Upper lobe of right lung (tissue), 1 donor: ENCODE measurements at regions not wholly inside any gene's neighbourhood (a gene's known extent, or its start where the extent isn't known, plus 50 kb on each side); places are given as distances from the start of the nearest gene placed in this dataset.
A peak's percentile ranks its signal among the peaks of the same experiment; 100 is the strongest.

ENCODE experiments used
- ATAC-seq: fragments of 200-7000 bp; cut with Tn5 transposase; one replicate; pipeline ENCODE4 v1.9.1; 2020; ENCODE audit warnings: mild to moderate bottlenecking, moderate library complexity
- DNase-seq: peaks from one replicate; pipeline ENCODE4 v3.0.0-alpha.2; 2020
- H3K27ac ChIP-seq: fragments of 200-600 bp; one replicate; pipeline ENCODE4 v1.8.0; 2022
- H3K27me3 ChIP-seq: fragments of 200-600 bp; one replicate; pipeline ENCODE4 v1.8.0; 2022; ENCODE audit warnings: mild to moderate bottlenecking
- H3K36me3 ChIP-seq: fragments of 200-600 bp; one replicate; pipeline ENCODE4 v1.8.0; 2022
- H3K4me1 ChIP-seq: fragments of 200-600 bp; one replicate; pipeline ENCODE4 v1.8.0; 2022
- H3K4me3 ChIP-seq: fragments of 200-600 bp; one replicate; pipeline ENCODE4 v1.8.0; 2022; ENCODE audit warnings: mild to moderate bottlenecking
- H3K9me3 ChIP-seq: fragments of 200-600 bp; one replicate; pipeline ENCODE4 v1.8.0; 2022
- CTCF ChIP-seq: fragments of 200-600 bp; IDR thresholded peaks from one replicate; pipeline ENCODE4 v1.8.0; 2022; ENCODE audit warnings: antibody characterized with exemption
- intact Hi-C: fragments of 100-400 bp; cut with DNase I; formaldehyde crosslinking; loops from one replicate; pipeline ENCODE4 v1.11.0; 2022
- donor health status: DM: no; HTN: yes; CAD: no; lungs with severe emphysema.

- intact Hi-C loops: no loop called here
- Histone ChIP-seq H3K36me3 (no peaks in the 10 kb centered on the region), H3K4me1 (no peaks in the 10 kb centered on the region), H3K27ac (no peak overlapping the region), H3K9me3 (no peaks in the 10 kb centered on the region), H3K27me3 (peaks cover 10% of the 10 kb centered on the region), H3K4me3 (no peak overlapping the region)
- no peak for ATAC-seq
- no peak for DNase-seq
- TF ChIP-seq CTCF: no peak
Observed at GRCh38 chr2:172153156-172153555, 50.5 kb upstream of the DLX2 start.

- Histone ChIP-seq H3K36me3 (no peaks in the 10 kb centered on the region), H3K27ac (no peak overlapping the region), H3K9me3 (no peaks in the 10 kb centered on the region), H3K4me3 (no peak overlapping the region), H3K27me3 (peaks cover 7% of the 10 kb centered on the region), H3K4me1 (no peaks in the 10 kb centered on the region)
- no peak for ATAC-seq
- intact Hi-C loops: no loop called here
- DNase-seq: no peak
- no peak for TF ChIP-seq CTCF
Observed at GRCh38 chr2:172153757-172154156, 51.1 kb upstream of the DLX2 start.

- Histone ChIP-seq H3K27me3 (peaks cover 7% of the 10 kb centered on the region), H3K9me3 (no peaks in the 10 kb centered on the region), H3K36me3 (no peaks in the 10 kb centered on the region), H3K4me3 (no peak overlapping the region), H3K4me1 (no peaks in the 10 kb centered on the region), H3K27ac (no peak overlapping the region)
- ATAC-seq (no peak), DNase-seq (no peak)
- intact Hi-C loops: no loop called here
- TF ChIP-seq CTCF: no peak
Observed at GRCh38 chr2:172155752-172156151, 53.1 kb upstream of the DLX2 start.

- intact Hi-C loops: no loop called here
- Histone ChIP-seq H3K4me1 (no peaks in the 10 kb centered on the region), H3K4me3 (no peak overlapping the region), H3K9me3 (no peaks in the 10 kb centered on the region), H3K27ac (no peak overlapping the region), H3K36me3 (no peaks in the 10 kb centered on the region), H3K27me3 (no peaks in the 10 kb centered on the region)
- ATAC-seq: no peak
- no peak for DNase-seq
- no peak for TF ChIP-seq CTCF
Observed at GRCh38 chr2:172160839-172161238, 58.1 kb upstream of the DLX2 start.

- no peak overlapping the region for H3K27ac ChIP-seq
- no peaks in the 10 kb centered on the region for H3K36me3 ChIP-seq
- ATAC-seq: peak; percentile 20
- H3K4me1 ChIP-seq: no peaks in the 10 kb centered on the region
- H3K9me3 ChIP-seq: no peaks in the 10 kb centered on the region
- H3K4me3 ChIP-seq: no peak overlapping the region
- intact Hi-C loops: no loop called here
- no peaks in the 10 kb centered on the region for H3K27me3 ChIP-seq
- no peak for DNase-seq
- no peak for TF ChIP-seq CTCF
Observed at GRCh38 chr2:172162225-172162733, 59.6 kb upstream of the DLX2 start.

GRCh38 chr2:172162739-172163336, 60.1 kb upstream of the DLX2 start:
- ATAC-seq (peak; percentile 51), DNase-seq (no peak)
- no peaks in the 10 kb centered on the region for H3K27me3 ChIP-seq
- H3K27ac ChIP-seq: no peak overlapping the region
- no peaks in the 10 kb centered on the region for H3K9me3 ChIP-seq
- H3K4me1 ChIP-seq: no peaks in the 10 kb centered on the region
- intact Hi-C loops: no loop called here
- TF ChIP-seq CTCF: no peak
- no peak overlapping the region for H3K4me3 ChIP-seq
- H3K36me3 ChIP-seq: no peaks in the 10 kb centered on the region
